CD14-positive monocyte (primary cell): ENCODE measurements at regions not wholly inside any gene's neighbourhood (a gene's known extent, or its start where the extent isn't known, plus 50 kb on each side); places are given as distances from the start of the nearest gene placed in this dataset.

Experiments used
- DNase-seq, 3 donors: peaks; one replicate each; pipeline ENCODE4 v3.0.0-alpha.2; 2011 to 2022
- H2AFZ ChIP-seq: 2 replicates; pipeline ENCODE4 v1.6.0; 2012; ENCODE audit warnings: mild to moderate bottlenecking, low read depth, low read length, inconsistent platforms; ENCODE audit not compliant: insufficient read depth, poor library complexity, severe bottlenecking
- H3K27ac ChIP-seq, 2 donors: 1 replicate in 1 of 2; 2 replicates in 1 of 2; pipeline ENCODE4 v1.5.1; 2012 to 2013; ENCODE audit warnings: low read length in 2 of 2, control low read depth in 1 of 2, inconsistent platforms in 1 of 2, low read depth in 1 of 2, mild to moderate bottlenecking in 1 of 2
- H3K27me3 ChIP-seq, 2 donors: one replicate each; pipeline versions ENCODE4 v1.6.0 to v1.6.1; 2011 to 2013; ENCODE audit warnings: low read length in 2 of 2; ENCODE audit not compliant: control insufficient read depth in 2 of 2, insufficient read depth in 2 of 2
- H3K36me3 ChIP-seq, 2 donors: replicated peaks in 1 of 2; 1 replicate in 1 of 2; 2 replicates in 1 of 2; pipeline versions ENCODE4 v1.5.1 to v1.6.1; 2012 to 2013; ENCODE audit warnings: low read length in 2 of 2, control low read depth in 1 of 2, inconsistent platforms in 1 of 2, mild to moderate bottlenecking in 1 of 2; ENCODE audit not compliant: insufficient read depth in 2 of 2, control insufficient read depth in 1 of 2
- H3K4me1 ChIP-seq, 2 donors: 1 replicate in 1 of 2; 2 replicates in 1 of 2; pipeline versions ENCODE4 v1.5.1 to v1.6.1; 2012 to 2013; ENCODE audit warnings: low read length in 2 of 2, control low read depth in 1 of 2, inconsistent platforms in 1 of 2, mild to moderate bottlenecking in 1 of 2, moderate library complexity in 1 of 2; ENCODE audit not compliant: insufficient read depth in 2 of 2, control insufficient read depth in 1 of 2
- H3K4me2 ChIP-seq: replicated peaks from 2 replicates; pipeline ENCODE3; 2012; ENCODE audit warnings: low read length, moderate library complexity, mild to moderate bottlenecking; ENCODE audit not compliant: poor library complexity, severe bottlenecking; ENCODE audit errors: extremely low read depth
- H3K4me3 ChIP-seq, 3 experiments: fragments of 200-600 bp in 1 of 3; sonication (generic) in 1 of 3; replicated peaks in 1 of 3; 1 replicate in 2 of 3; 2 replicates in 1 of 3; pipeline ENCODE4 v1.5.1; 2011 to 2013; ENCODE audit warnings: low read length in 3 of 3, mild to moderate bottlenecking in 3 of 3, control low read depth in 2 of 3, low read depth in 2 of 3, inconsistent platforms in 1 of 3, moderate library complexity in 1 of 3
- H3K79me2 ChIP-seq: 2 replicates; pipeline ENCODE4 v1.6.0; 2012; ENCODE audit warnings: mild to moderate bottlenecking, control low read depth, inconsistent platforms, low read length, moderate library complexity; ENCODE audit not compliant: insufficient read depth
- H3K9ac ChIP-seq: 2 replicates; pipeline ENCODE4 v1.6.0; 2017; ENCODE audit warnings: low read length, mild to moderate bottlenecking; ENCODE audit not compliant: insufficient read depth, poor library complexity, severe bottlenecking
- H3K9me3 ChIP-seq, 2 donors: replicated peaks in 1 of 2; 1 replicate in 1 of 2; 2 replicates in 1 of 2; pipeline versions ENCODE4 v1.5.1 to v1.6.1; 2012 to 2013; ENCODE audit warnings: low read length in 2 of 2, control low read depth in 1 of 2; ENCODE audit not compliant: control insufficient read depth in 1 of 2, insufficient read depth in 1 of 2
- H4K20me1 ChIP-seq: 2 replicates; pipeline ENCODE4 v1.6.0; 2012; ENCODE audit warnings: mild to moderate bottlenecking, low read length, control low read depth, moderate library complexity; ENCODE audit not compliant: insufficient read depth
- H3K27ac Mint-ChIP-seq, 7 donors: one replicate each; pipeline ENCODE4 v1.8.0; 2020; ENCODE audit warnings: mild to moderate bottlenecking in 7 of 7, mixed read lengths in 7 of 7, moderate library complexity in 6 of 7, inconsistent platforms in 2 of 7
- H3K27me3 Mint-ChIP-seq, 3 donors: one replicate each; pipeline ENCODE4 v1.8.0; 2021 to 2022; ENCODE audit warnings: low read depth in 3 of 3, mild to moderate bottlenecking in 3 of 3, mixed read lengths in 3 of 3, moderate library complexity in 3 of 3, inconsistent platforms in 1 of 3
- H3K36me3 Mint-ChIP-seq, 2 donors: one replicate each; pipeline ENCODE4 v1.8.0; 2020; ENCODE audit warnings: mixed read lengths in 2 of 2, inconsistent platforms in 1 of 2, mild to moderate bottlenecking in 1 of 2
- H3K4me1 Mint-ChIP-seq: one replicate; pipeline ENCODE4 v1.8.0; 2020; ENCODE audit warnings: mild to moderate bottlenecking, mixed read lengths
- H3K4me3 Mint-ChIP-seq, 2 donors: one replicate each; pipeline ENCODE4 v1.8.0; 2020; ENCODE audit warnings: mild to moderate bottlenecking in 2 of 2, mixed read lengths in 2 of 2, moderate library complexity in 1 of 2
- H3K9me3 Mint-ChIP-seq, 7 donors: one replicate each; pipeline ENCODE4 v1.8.0; 2020 to 2022; ENCODE audit warnings: mixed read lengths in 7 of 7, mild to moderate bottlenecking in 6 of 7, moderate library complexity in 6 of 7, inconsistent platforms in 2 of 7
- WGBS: methylation state at CpG from one replicate; pipeline ENCODE4 v1.1.5; 2013; ENCODE audit warnings: missing lambda C conversion rate; ENCODE audit not compliant: insufficient coverage; 5-methylcytosine and 5-hydroxymethylcytosine counted together
- intact Hi-C, 2 donors: fragments of 100-400 bp; cut with micrococcal nuclease; formaldehyde crosslinking; loops; one replicate each; pipeline versions ENCODE4 v1.15.0 to v1.15.1; 2023
- TF ChIP-seq, protein P1 (sequence below): fragments of 200-600 bp; IDR thresholded peaks from one replicate; pipeline ENCODE4 v1.8.0; 2022; ENCODE audit warnings: antibody characterized with exemption, mild to moderate bottlenecking

DNA sequence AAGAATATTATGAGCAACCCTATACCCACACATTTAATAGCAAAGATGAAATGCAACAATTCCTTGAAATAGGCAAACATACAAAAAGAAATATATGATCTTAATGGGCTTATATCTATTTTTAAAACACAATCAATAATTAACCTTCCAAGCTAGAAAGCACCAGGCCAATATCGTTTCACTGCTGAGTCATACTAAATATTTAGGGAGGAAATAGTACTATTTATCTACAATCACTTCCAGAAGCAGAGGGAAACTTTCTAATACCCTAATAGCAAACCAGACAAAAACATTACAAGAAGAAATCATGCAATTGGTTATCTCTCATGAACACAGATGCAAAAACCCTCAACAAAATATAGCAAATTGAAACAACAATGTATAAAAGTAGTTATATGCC lies 207.8 kb downstream of the MTHFS start:
- no peaks in the 10 kb centered on the region for H4K20me1 ChIP-seq
- peaks cover 0 to 2% of the 10 kb centered on the region in 2 donors for H3K9me3 ChIP-seq
- Mint-ChIP-seq H3K9me3 (peaks cover 0 to 23% (median 10%) of the 10 kb centered on the region in 7 donors), H3K4me3 (no peak overlapping the region), H3K27ac (no peak overlapping the region), H3K4me1 (no peaks in the 10 kb centered on the region), H3K27me3 (peaks cover 5 to 12% (median 10%) of the 10 kb centered on the region in 3 donors), H3K36me3 (no peaks in the 10 kb centered on the region)
- no peak overlapping the region for H3K27ac ChIP-seq
- no peak for DNase-seq
- no CpG with 5 or more reads among the region's 1 CpG for WGBS
- H2AFZ ChIP-seq, result no peak overlapping the region
- no peak overlapping the region for H3K4me2 ChIP-seq
- no peaks in the 10 kb centered on the region for H3K36me3 ChIP-seq
- H3K4me1 ChIP-seq, result no peaks in the 10 kb centered on the region
- intact Hi-C loops, result no loop called here
- H3K79me2 ChIP-seq, result no peaks in the 10 kb centered on the region
- no peak overlapping the region for H3K9ac ChIP-seq
- H3K27me3 ChIP-seq, result peaks cover 0 to 2% of the 10 kb centered on the region in 2 donors
- TF ChIP-seq, protein P1, sequence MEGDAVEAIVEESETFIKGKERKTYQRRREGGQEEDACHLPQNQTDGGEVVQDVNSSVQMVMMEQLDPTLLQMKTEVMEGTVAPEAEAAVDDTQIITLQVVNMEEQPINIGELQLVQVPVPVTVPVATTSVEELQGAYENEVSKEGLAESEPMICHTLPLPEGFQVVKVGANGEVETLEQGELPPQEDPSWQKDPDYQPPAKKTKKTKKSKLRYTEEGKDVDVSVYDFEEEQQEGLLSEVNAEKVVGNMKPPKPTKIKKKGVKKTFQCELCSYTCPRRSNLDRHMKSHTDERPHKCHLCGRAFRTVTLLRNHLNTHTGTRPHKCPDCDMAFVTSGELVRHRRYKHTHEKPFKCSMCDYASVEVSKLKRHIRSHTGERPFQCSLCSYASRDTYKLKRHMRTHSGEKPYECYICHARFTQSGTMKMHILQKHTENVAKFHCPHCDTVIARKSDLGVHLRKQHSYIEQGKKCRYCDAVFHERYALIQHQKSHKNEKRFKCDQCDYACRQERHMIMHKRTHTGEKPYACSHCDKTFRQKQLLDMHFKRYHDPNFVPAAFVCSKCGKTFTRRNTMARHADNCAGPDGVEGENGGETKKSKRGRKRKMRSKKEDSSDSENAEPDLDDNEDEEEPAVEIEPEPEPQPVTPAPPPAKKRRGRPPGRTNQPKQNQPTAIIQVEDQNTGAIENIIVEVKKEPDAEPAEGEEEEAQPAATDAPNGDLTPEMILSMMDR, result no peak
- H3K4me3 ChIP-seq, result no peak overlapping the region

DNA sequence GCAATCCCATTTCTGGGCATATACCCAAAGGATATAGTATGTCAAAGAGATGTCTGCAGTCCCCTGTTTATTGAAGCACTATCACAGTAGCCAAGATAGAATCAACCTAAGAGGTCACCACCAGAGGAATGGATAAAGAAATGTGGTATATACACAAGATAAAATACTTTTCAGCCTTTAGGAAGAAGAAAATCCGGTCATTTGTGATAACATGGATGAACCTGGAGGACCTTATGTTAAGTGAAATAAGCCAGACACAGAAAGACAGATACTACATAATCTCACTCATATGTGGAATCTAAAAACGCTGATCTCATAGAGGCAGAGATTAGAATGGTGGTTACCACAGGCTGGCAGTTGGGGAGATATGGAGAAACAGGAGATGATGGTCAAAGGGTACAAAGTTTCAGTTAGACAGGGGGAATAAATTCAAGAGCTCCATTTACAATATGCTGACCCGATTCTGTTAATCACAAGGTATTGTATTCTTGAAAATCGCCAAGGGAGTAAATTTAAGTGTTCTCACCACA lies 195.8 kb downstream of the MTHFS start:
- no peak for DNase-seq
- H3K79me2 ChIP-seq, result no peaks in the 10 kb centered on the region
- H3K9me3 Mint-ChIP-seq, result peaks cover 0 to 2% (median 0%) of the 10 kb centered on the region in 7 donors
- H4K20me1 ChIP-seq, result no peaks in the 10 kb centered on the region
- H2AFZ ChIP-seq, result no peak overlapping the region
- WGBS, result no CpG with 5 or more reads among the region's 4 CpGs
- H3K27ac ChIP-seq, result no peak overlapping the region
- H3K9ac ChIP-seq, result no peak overlapping the region
- H3K27me3 ChIP-seq, result peaks cover 0 to 3% of the 10 kb centered on the region in 2 donors
- no peak overlapping the region for H3K27ac Mint-ChIP-seq
- TF ChIP-seq, protein P1, result no peak
- H3K36me3 Mint-ChIP-seq, result no peaks in the 10 kb centered on the region
- H3K36me3 ChIP-seq, result no peaks in the 10 kb centered on the region
- H3K4me2 ChIP-seq, result no peak overlapping the region
- no peaks in the 10 kb centered on the region for H3K4me1 Mint-ChIP-seq
- H3K4me3 ChIP-seq, result no peak overlapping the region
- H3K9me3 ChIP-seq, result no peaks in the 10 kb centered on the region
- H3K4me3 Mint-ChIP-seq, result no peak overlapping the region
- intact Hi-C loops, result no loop called here
- no peaks in the 10 kb centered on the region for H3K4me1 ChIP-seq
- H3K27me3 Mint-ChIP-seq, result peaks cover 3 to 5% (median 5%) of the 10 kb centered on the region in 3 donors
